ENCODE measurements at regions not wholly inside any gene's neighbourhood (a gene's known extent, or its start where the extent isn't known, plus 50 kb on each side); places are given as distances from the start of the nearest gene placed in this dataset.

GRCh38 chr1:13968361-13968760 is 268.4 kb downstream of the PRDM2 start:
- DNase-seq (ENCODE audit: low read depth): no peak

- DNase-seq (ENCODE audit: low read depth): no peak
Observed at GRCh38 chr1:13970631-13971247, 270.8 kb downstream of the PRDM2 start.

GRCh38 chr1:13976485-13976884 is 276.5 kb downstream of the PRDM2 start:
- DNase-seq (ENCODE audit: low read depth): no peak

- no peak for DNase-seq (ENCODE audit: low read depth)
Observed at GRCh38 chr1:13981142-13981541, 281.2 kb downstream of the PRDM2 start.

- no peak for DNase-seq (ENCODE audit: low read depth)
Observed at GRCh38 chr1:13983393-13983792, 283.4 kb downstream of the PRDM2 start.

GRCh38 chr1:13990939-13991338 is 291.0 kb downstream of the PRDM2 start:
- DNase-seq (ENCODE audit: low read depth): no peak

GRCh38 chr1:13992489-13993285 is 292.7 kb downstream of the PRDM2 start:
- no peak for DNase-seq (ENCODE audit: low read depth)

- no peak for DNase-seq (ENCODE audit: low read depth)
Observed at GRCh38 chr1:13994386-13994785, 294.4 kb downstream of the PRDM2 start.

- DNase-seq (ENCODE audit: low read depth): no peak
Observed at GRCh38 chr1:13996334-13996733, 296.3 kb downstream of the PRDM2 start.

- DNase-seq (ENCODE audit: low read depth): no peak
Observed at GRCh38 chr1:14003552-14003951, 303.6 kb downstream of the PRDM2 start.

GRCh38 chr1:14009582-14009981 is 309.6 kb downstream of the PRDM2 start:
- no peak for DNase-seq (ENCODE audit: low read depth)

GRCh38 chr1:14010476-14010875 is 310.5 kb downstream of the PRDM2 start:
- no peak for DNase-seq (ENCODE audit: low read depth)

GRCh38 chr1:14011132-14011531 is 311.1 kb downstream of the PRDM2 start:
- no peak for DNase-seq (ENCODE audit: low read depth)

GRCh38 chr1:14011888-14012287 is 311.9 kb downstream of the PRDM2 start:
- DNase-seq (ENCODE audit: low read depth): no peak

- DNase-seq (ENCODE audit: low read depth): no peak
Observed at GRCh38 chr1:14014929-14015328, 314.9 kb downstream of the PRDM2 start.

- no peak for DNase-seq (ENCODE audit: low read depth)
Observed at GRCh38 chr1:14015917-14016316, 315.9 kb downstream of the PRDM2 start.

GRCh38 chr1:14017531-14017961 is 317.6 kb downstream of the PRDM2 start:
- DNase-seq (ENCODE audit: low read depth): no peak

- DNase-seq (ENCODE audit: low read depth): no peak
Observed at GRCh38 chr1:14019461-14019860, 319.5 kb downstream of the PRDM2 start.

GRCh38 chr1:14020006-14020405 is 320.0 kb downstream of the PRDM2 start:
- no peak for DNase-seq (ENCODE audit: low read depth)

- DNase-seq (ENCODE audit: low read depth): no peak
Observed at GRCh38 chr1:14027099-14027498, 327.1 kb downstream of the PRDM2 start.

GRCh38 chr1:14031461-14031860 is 331.5 kb downstream of the PRDM2 start:
- no peak for DNase-seq (ENCODE audit: low read depth)

GRCh38 chr1:14034506-14034905 is 334.5 kb downstream of the PRDM2 start:
- DNase-seq (ENCODE audit: low read depth): no peak

- DNase-seq (ENCODE audit: low read depth): no peak
Observed at GRCh38 chr1:14037101-14037847, 337.3 kb downstream of the PRDM2 start.

Data from GM04503 (cell line).